HS-27A (cell line): ENCODE measurements at regions not wholly inside any gene's neighbourhood (a gene's known extent, or its start where the extent isn't known, plus 50 kb on each side); places are given as distances from the start of the nearest gene placed in this dataset.

ENCODE experiments used
- DNase-seq: peaks from one replicate; pipeline ENCODE4 v3.0.0-alpha.2; 2012; ENCODE audit warnings: low read depth, missing footprints

GRCh38 chr3:46146548-46146947, 61.6 kb downstream of the CCR1 start:
- DNase-seq = no peak

DNA sequence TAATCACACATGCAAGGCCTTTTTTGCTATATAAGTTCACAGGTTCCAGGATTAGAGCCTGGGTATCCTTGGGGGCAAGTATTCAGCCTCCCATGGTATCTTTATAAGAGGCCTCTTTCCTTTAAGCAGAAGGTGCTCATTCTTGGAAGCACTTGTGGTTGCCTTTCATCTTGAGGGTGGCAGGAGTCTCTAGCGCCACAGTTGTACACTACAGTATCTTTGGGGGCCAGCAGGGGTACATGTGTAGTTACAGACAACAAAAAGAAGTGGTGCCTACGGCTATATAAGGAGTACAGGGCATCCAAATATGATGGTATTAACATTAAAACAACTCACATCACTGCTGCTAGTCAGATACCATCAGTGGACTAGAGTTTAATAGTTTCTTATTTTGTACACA, 62.1 kb downstream of the CCR1 start:
- DNase-seq = no peak

DNA sequence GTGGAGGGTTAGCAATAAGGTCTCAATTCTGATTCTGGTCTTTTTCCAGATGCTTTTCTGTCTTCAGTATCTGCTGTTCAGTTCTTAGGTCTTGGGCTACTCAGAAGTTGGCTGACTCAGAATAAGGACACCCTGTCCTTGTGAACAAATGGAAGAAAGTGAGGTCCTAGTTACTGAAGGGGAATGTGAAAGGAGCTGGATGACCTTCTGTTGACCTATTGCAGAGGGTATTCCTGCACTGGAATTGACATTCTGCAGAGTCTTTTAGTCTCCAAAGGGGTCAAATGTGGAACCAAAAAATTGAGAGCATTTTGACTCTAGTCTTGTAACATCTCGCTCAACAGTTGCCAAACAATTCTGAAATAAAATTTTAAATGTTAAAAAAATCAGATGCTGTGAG, 63.0 kb downstream of the CCR1 start:
- no peak for DNase-seq

GRCh38 chr3:46143951-46144473, 64.1 kb downstream of the CCR1 start:
- no peak for DNase-seq

- DNase-seq = no peak
These were observed 66.3 kb downstream of the CCR1 start for GRCh38 chr3:46141813-46142212.

DNA sequence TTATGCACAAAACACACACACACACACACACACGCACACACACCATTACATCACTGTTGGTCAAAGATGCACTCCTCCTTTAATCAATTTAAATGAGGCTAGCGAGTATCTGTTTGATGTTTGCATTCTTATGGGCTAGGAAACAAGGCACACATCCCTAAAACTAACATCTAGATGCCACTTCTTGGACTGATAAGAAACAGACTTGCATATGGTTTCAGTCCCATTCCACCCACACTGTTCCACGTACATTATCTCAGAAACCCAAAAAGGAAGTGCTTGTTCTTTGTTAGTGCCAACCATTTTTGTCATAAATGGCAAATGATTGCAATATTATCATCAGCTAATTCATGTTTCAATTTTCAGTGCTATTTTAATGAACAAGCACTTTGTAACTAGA, 69.5 kb downstream of the CCR1 start:
- no peak for DNase-seq

GRCh38 chr3:46135475-46135874, 72.6 kb downstream of the CCR1 start:
- DNase-seq = no peak

GRCh38 chr3:46133285-46133684, 74.8 kb downstream of the CCR1 start:
- no peak for DNase-seq

DNA sequence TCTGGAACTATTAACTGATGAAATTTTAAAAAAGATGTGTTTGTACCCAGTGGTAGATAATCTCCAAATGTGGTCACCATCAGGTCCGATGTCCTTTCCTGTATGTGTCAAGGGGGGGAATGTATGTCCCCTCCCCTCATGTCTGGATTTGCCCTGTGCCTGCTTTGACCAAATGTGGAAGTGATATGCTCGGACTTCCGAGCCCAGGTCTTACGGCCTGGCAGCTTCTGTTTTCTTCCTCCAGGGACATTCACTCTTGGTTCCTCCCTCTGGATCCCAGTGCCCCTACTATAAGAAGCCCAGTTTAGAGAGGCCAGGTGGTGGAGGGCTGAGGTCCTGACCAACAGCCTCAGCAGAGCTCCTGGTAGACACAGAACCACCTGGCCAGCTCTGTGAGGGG, 75.5 kb downstream of the CCR1 start:
- no peak for DNase-seq

DNA sequence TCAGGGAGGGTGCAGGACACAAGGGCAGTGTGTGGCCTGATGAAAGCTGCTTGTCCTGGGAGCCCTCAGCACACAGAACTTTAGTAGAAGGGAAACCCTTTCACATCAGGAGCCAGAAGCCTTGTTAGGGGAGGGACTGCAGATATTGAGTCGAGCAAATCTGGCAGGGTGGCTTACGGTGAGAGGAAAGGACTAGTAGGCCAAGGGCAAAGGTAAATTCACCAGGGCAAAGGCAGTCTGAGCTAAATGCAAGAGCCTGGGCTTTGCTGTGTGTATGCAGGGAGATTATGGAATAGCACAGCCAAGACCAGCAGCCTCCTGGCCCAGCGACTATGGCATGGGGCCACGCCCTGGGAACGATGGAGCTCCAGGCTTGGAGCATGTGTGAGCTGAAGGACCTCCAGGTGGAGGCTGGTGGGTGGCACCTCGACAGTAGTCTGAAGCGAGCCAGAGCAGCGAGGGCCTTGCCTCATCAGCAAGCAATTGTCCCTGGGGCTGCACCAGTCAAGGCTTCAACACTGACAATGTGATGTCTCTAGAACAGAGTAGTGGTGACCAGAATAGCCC, 76.1 kb downstream of the CCR1 start:
- no peak for DNase-seq

- no peak for DNase-seq
These were observed 77.3 kb downstream of the CCR1 start for GRCh38 chr3:46130631-46131310.

GRCh38 chr3:46129588-46130272, 78.4 kb downstream of the CCR1 start:
- no peak for DNase-seq

GRCh38 chr3:46127503-46127902, 80.6 kb downstream of the CCR1 start:
- DNase-seq = peak; percentile 80

- DNase-seq = no peak
These were observed 83.6 kb downstream of the CCR1 start for GRCh38 chr3:46124216-46125177.

- DNase-seq = no peak
These were observed 84.5 kb downstream of the CCR1 start for GRCh38 chr3:46123646-46124045.

DNA sequence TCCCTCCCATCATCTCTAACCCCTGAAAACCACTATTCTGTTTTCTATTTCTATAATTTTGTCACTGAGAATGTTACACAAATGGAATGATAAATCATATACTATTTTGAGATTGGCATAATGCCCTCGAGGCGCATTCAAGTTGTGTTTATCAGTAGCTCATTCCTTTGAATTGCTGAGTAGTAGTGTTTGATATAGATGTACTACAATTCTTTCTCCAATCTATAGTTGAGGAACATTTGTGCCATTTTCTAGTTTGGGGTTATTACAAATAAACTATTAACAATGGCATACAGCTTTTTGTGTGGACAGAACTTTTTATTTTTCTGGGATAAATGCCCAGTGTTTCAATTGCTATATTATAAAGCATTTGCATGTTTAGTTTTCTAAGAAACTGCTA, 86.0 kb downstream of the CCR1 start:
- no peak for DNase-seq

- DNase-seq = no peak
These were observed 87.1 kb downstream of the CCR1 start for GRCh38 chr3:46120983-46121382.

- DNase-seq = no peak
These were observed 88.2 kb downstream of the CCR1 start for GRCh38 chr3:46119709-46120498.

GRCh38 chr3:46119253-46119652, 88.9 kb downstream of the CCR1 start:
- no peak for DNase-seq

DNA sequence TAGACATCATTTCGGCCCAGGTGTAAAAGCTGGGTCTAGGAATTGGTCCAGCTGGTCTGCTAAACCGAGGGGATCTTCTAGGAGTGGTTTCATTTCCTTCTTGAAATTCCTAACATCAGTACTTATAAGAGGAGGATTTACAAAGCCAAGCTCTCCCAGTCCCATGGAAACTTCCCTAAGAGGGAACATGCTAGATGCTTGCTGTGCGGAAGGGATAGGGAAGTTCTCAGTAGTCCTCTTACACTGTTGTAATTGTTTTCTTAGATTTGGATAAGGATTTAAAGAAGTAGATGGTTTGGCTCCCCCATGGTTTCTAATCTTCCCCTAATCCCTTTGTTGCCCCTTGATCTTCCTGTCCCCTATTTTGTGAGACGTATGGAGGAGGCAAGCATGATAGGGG, 89.7 kb upstream of the XCR1 start:
- no peak for DNase-seq

DNA sequence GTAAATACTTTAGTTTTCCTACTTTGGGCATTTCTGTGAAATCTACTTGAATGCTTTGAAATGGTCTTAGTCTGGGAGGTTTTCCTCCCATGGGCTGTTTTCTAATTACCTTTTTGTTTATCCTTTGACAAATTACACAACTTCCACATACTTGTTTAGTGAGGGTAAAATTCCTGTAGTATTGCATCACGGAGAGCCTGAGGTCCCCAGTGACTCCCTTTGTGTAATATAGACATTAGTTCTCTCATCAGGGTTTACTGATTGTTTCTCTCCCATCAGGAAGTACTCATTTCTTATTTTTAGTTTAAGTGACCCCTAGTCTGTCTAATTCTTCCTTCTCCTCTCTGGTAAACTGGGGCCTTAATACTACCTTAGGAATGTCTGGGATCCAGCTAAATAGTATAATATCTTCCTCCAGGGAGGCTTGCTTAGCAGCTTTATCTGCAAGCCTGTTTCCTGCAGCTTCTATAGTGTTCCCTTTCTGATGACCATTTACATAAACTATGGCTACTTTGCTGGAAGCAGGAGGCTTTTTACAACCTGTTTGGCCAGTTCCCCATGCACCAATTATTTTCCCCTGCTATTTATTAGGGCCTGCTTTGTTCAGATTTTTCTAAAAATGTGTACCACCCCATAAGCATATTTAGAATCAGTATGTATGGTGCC, 87.2 kb upstream of the XCR1 start:
- DNase-seq = peak; percentile 69
